ENCODE measurements at regions not wholly inside any gene's neighbourhood (a gene's known extent, or its start where the extent isn't known, plus 50 kb on each side); places are given as distances from the start of the nearest gene placed in this dataset.
"Not testable (repeated sequence)": the region's sequence is repeated elsewhere in the genome, so short reads cannot be mapped to it uniquely, and the experiment has no call there.

GRCh38 chr10:8310930-8311329 lies 256.4 kb downstream of the GATA3 start:
- DNase-seq (ENCODE audit: low read depth), result no peak

- no peak for DNase-seq (ENCODE audit: low read depth)
Observed at GRCh38 chr10:8311526-8312070, 257.1 kb downstream of the GATA3 start.

DNA sequence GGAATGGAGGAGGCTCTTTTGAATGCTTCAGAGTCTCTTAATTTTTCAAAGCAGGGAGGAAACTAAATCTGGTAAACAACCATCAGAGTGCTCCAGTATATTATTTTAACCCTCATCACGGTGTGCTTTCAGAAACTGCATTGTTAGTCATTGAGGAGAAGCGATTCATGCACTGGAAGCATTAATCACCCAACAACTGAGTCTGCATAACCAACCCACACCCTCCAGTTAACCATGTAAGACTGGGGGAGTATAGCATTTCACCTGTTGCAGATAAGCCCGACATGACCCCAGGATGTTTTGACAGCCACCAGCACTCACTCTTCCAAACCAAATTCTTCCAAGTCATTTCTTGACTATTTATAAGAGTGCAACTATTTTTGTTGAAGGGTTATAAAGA lies 257.6 kb downstream of the GATA3 start:
- DNase-seq (ENCODE audit: low read depth), result no peak

GRCh38 chr10:8312781-8313180 lies 258.3 kb downstream of the GATA3 start:
- DNase-seq (ENCODE audit: low read depth), result no peak

DNA sequence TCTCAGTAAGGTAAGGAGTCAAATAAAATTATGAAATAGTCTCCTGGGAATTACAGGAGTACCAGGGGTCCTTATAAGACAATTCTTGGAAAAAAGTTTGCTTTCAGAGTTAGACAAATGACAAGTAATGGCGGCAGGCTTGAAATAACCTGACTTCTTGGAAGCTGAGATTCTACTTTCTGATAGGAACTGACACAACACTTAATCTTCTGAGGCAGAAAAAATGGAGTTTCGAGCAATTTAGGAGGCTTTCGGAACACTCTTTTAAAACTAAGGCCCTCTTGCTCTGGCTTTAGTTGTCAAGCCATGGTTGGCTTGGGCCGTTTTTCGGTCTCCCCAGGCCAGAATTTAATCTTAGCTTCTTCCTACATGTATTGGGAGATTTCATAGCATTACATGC lies 260.0 kb downstream of the GATA3 start:
- no peak for DNase-seq (ENCODE audit: low read depth)

DNA sequence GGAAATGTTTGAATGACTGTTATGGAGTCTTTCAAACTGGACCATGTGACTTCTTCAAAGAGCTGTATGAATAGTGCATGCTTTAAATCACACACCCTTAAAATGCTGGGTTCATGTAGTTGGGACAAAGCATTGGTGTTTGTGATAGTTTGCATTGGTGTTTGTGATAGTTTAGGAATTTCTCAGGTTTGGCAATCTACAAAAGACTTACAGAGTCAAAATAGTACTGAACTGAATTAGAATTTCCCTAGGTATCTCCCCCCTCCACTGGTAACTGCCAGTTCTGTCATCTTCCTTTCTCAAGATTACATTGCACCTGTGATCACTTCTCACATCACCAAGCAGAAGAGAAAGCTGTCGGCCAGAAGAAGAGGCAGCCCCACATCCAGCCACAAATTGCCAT lies 261.1 kb downstream of the GATA3 start:
- DNase-seq (ENCODE audit: low read depth), result no peak

GRCh38 chr10:8316284-8316683 lies 261.8 kb downstream of the GATA3 start:
- no peak for DNase-seq (ENCODE audit: low read depth)

- DNase-seq (ENCODE audit: low read depth), result not testable (repeated sequence)
Observed at GRCh38 chr10:8318429-8318828, 263.9 kb downstream of the GATA3 start.

DNA sequence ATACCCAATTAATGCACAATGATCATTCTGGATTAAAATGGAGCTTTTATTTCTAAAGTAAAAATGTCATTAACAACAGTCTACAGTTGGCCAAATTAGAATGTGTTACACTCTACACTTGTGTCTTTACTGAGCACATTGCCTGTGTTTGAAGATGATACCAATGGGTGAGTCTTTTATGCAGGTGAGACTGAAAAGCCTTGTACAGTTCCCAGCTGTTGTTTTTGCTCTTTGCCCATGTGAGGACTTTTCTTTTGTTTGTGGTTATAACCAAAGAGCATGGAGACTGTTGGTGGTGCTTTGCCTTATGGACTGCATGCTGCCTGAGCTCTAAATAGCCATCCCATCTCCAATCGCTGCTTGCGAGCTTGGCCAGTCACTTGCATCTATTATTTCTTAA lies 264.5 kb downstream of the GATA3 start:
- DNase-seq (ENCODE audit: low read depth), result no peak

DNA sequence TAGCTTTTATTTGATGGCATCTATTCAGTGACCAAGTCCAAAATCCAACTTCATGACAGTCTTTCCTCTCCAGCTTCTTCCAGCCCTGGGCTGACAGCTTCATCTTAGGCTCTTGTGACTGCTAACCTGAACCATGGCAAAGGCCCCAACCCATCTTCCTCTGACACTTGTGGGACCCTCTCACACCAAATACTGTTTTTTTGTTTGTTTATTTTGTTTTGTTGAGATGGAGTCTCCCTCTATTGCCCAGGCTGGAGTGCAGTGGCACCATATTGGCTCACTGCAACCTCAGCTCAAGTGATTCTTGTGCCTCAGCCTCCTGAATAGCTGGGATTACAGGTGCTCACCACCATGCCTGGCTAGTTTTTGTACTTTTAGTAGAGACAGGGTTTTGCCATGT lies 265.2 kb downstream of the GATA3 start:
- no peak for DNase-seq (ENCODE audit: low read depth)

GRCh38 chr10:8321990-8322389 lies 267.5 kb downstream of the GATA3 start:
- no peak for DNase-seq (ENCODE audit: low read depth)

DNA sequence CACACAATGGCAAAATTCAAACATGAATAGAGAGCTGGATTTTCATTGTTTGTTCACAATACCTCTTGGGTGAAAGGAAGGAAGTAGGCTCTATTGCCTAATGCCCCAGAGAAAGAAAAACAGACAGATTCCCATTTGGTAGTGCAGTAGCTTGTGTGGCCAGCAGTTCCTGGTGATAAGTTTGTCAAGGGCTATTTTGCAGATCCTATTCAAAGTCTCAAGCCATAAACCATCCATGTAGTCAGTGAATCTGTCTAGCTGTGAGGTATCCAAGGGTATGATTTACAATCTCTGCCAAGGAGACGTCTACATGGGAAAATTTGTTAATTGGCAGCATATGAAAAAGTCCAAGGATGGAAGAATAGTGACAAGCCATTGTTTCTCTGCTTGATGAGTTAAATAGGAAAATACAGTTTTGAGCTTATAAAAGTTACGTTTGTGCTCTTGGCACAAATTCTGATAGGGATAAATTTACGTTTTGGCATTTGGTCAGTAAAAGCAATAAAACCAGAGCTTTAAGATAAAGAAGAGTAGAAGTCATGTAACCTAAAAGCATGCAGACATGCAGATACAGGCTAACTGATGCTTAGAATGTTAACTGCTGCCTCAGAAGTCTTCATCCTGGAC lies 269.1 kb downstream of the GATA3 start:
- DNase-seq (ENCODE audit: low read depth), result no peak

DNA sequence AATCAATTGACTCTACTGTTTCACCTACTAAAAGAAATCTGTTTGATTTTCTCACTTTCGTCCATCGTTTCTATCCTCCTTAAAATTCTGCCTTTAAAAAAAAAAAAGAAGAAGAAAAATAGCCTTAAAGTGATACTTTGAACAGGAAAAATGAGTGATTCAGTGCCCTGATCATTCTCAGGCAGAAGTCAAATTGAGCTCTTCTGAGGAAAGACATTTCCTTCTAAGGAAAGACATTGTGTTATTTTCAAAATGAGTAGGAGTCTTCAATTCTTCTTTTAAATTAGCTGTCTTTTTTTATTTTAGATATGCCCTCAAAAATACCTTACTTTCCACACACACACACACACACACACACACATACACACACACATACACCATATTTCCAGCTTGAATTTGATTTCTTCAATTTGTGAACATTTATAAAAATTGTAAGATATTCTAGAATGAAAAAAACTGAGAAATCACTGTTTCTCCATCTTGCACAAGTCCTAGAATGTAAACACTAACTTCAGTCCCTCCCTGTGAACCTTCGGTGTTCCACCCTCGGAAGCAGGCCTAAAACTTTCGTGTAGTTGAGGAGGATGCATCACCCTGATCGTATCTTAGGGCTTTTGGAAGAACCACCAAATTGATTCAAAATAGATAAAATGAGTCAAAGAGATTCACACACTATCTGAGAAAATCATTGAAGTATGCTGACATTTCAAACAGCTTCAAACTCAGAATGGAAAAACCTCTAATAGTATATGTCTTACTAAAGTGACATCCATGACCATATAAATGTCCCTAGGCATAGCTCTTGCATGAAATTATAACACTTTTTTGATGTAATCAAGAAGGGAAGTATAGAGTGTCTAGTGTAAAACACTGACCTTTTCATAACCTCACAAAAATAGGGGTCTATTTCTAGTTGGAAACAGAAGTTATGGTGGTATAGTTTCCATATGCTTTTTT lies 270.8 kb downstream of the GATA3 start:
- no peak for DNase-seq (ENCODE audit: low read depth)

- no peak for DNase-seq (ENCODE audit: low read depth)
Observed at GRCh38 chr10:8326396-8327139, 272.1 kb downstream of the GATA3 start.

GRCh38 chr10:8327140-8327423 lies 272.6 kb downstream of the GATA3 start:
- DNase-seq (ENCODE audit: low read depth), result no peak

GRCh38 chr10:8331387-8331786 lies 276.9 kb downstream of the GATA3 start:
- no peak for DNase-seq (ENCODE audit: low read depth)

DNA sequence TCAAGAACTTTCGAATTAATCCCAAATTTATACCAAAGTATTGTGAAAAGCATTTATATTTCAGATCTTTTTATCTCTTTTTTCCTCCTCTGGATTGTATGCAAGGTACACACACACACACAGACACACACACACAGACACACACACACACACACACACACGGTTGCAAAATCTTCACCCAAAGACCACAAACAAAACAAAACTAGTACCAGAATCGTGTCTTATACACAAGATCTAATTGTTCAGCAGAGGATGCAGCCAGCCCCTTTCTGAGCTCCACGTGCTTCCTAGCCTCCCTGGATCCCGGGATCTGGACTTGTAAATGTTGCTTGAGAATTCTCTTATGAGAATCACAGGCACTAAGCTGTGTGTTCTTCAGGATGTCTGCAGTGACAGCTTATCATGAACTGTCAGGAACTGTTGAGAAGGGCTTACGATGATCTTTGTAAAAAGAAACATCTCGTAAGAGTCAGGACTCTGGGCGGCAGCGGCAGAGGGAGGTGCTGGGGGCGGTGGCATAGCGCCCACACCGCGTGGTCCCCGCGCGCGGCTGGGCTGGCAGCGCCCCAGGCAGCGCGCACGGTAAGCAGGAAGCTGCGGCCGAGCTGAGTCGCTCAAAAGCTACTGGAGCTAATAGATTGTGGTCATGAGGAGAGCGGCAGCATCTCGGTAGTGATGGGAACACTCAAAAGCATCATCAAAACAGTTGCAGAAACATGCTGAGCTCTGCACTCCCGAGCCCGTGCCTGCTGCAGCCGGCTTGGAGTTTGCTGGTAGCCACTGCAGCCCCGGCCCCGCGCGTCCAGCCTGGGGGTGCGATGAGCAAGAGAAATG lies 277.6 kb downstream of the GATA3 start:
- DNase-seq (ENCODE audit: low read depth), result peak; percentile 55

GRCh38 chr10:8332730-8333111 lies 278.2 kb downstream of the GATA3 start:
- no peak for DNase-seq (ENCODE audit: low read depth)

GRCh38 chr10:8334631-8335030 lies 280.1 kb downstream of the GATA3 start:
- no peak for DNase-seq (ENCODE audit: low read depth)

GRCh38 chr10:8336629-8337331 lies 282.3 kb downstream of the GATA3 start:
- no peak for DNase-seq (ENCODE audit: low read depth)

DNA sequence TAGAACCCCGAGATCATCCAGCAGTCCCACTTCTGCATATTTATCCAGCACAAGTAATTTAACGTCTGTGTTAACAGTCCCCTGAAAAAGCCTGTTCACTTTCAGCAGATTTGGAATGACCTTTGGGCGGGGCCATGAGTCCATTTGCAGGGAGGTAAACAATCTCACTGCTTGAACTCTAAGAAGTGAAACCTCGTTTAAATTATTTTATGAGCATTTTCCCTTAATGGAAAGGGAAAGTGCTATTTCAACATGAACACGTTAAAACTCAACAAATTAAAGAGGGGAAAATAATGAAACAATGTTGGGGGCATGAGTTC lies 282.8 kb downstream of the GATA3 start:
- no peak for DNase-seq (ENCODE audit: low read depth)

Data from stimulated activated CD8-positive, alpha-beta memory T cell treated with anti-CD3 and anti-CD28 coated beads, Interleukin-15, amount 100 ng/mL, for 24 hours (primary cell).